Osteocyte (in vitro differentiated cells): ENCODE measurements at regions not wholly inside any gene's neighbourhood (a gene's known extent, or its start where the extent isn't known, plus 50 kb on each side); places are given as distances from the start of the nearest gene placed in this dataset.

ENCODE experiments used
- DNase-seq: peaks from one replicate; pipeline ENCODE4 v3.0.0; 2021; ENCODE audit warnings: mixed read lengths; ENCODE audit not compliant: unreplicated experiment; ENCODE audit errors: extremely low spot score
- H3K27ac Mint-ChIP-seq: one replicate; pipeline ENCODE4 v1.8.0; 2021; ENCODE audit warnings: mild to moderate bottlenecking, mixed read lengths; ENCODE audit not compliant: unreplicated experiment
- H3K27me3 Mint-ChIP-seq: one replicate; pipeline ENCODE4 v1.8.0; 2021; ENCODE audit warnings: mixed read lengths; ENCODE audit not compliant: unreplicated experiment
- H3K36me3 Mint-ChIP-seq: one replicate; pipeline ENCODE4 v1.8.0; 2021; ENCODE audit warnings: mixed read lengths; ENCODE audit not compliant: unreplicated experiment
- H3K4me1 Mint-ChIP-seq: one replicate; pipeline ENCODE4 v1.8.0; 2021; ENCODE audit warnings: mixed read lengths; ENCODE audit not compliant: unreplicated experiment
- H3K4me3 Mint-ChIP-seq: one replicate; pipeline ENCODE4 v1.8.0; 2021; ENCODE audit warnings: mild to moderate bottlenecking, moderate library complexity, mixed read lengths; ENCODE audit not compliant: unreplicated experiment
- H3K9me3 Mint-ChIP-seq: one replicate; pipeline ENCODE4 v1.8.0; 2021; ENCODE audit warnings: mixed read lengths; ENCODE audit not compliant: unreplicated experiment
- CTCF ChIP-seq: fragments of 200-600 bp; sonication (generic); IDR thresholded peaks from 2 replicates; pipeline ENCODE4 v1.5.0; 2021; ENCODE audit warnings: antibody characterized with exemption, mild to moderate bottlenecking, moderate library complexity

GRCh38 chr3:56890448-56891091, 88.8 kb upstream of the ARHGEF3 start:
- H3K27ac Mint-ChIP-seq = no peak overlapping the region
- no peaks in the 10 kb centered on the region for H3K9me3 Mint-ChIP-seq
- peaks cover 23% of the 10 kb centered on the region for H3K27me3 Mint-ChIP-seq
- TF ChIP-seq CTCF = no peak
- no peaks in the 10 kb centered on the region for H3K36me3 Mint-ChIP-seq
- H3K4me3 Mint-ChIP-seq = no peak overlapping the region
- no peak for DNase-seq
- H3K4me1 Mint-ChIP-seq = no peaks in the 10 kb centered on the region

- Mint-ChIP-seq H3K27me3 (peaks cover 23% of the 10 kb centered on the region), H3K36me3 (no peaks in the 10 kb centered on the region), H3K9me3 (no peaks in the 10 kb centered on the region), H3K4me1 (no peaks in the 10 kb centered on the region), H3K27ac (no peak overlapping the region), H3K4me3 (no peak overlapping the region)
- TF ChIP-seq CTCF = no peak
- DNase-seq = no peak
These were observed 87.4 kb upstream of the ARHGEF3 start for GRCh38 chr3:56889131-56889530.

GRCh38 chr3:56887402-56888025, 85.8 kb upstream of the ARHGEF3 start:
- Mint-ChIP-seq H3K27ac (no peak overlapping the region), H3K27me3 (peaks cover 23% of the 10 kb centered on the region), H3K36me3 (no peaks in the 10 kb centered on the region), H3K9me3 (no peaks in the 10 kb centered on the region), H3K4me1 (no peaks in the 10 kb centered on the region), H3K4me3 (no peak overlapping the region)
- no peak for DNase-seq
- no peak for TF ChIP-seq CTCF

GRCh38 chr3:56886314-56886713, 84.6 kb upstream of the ARHGEF3 start:
- Mint-ChIP-seq H3K27me3 (peaks cover 16% of the 10 kb centered on the region), H3K27ac (no peak overlapping the region), H3K9me3 (no peaks in the 10 kb centered on the region), H3K4me3 (no peak overlapping the region), H3K36me3 (no peaks in the 10 kb centered on the region), H3K4me1 (no peaks in the 10 kb centered on the region)
- DNase-seq = no peak
- no peak for TF ChIP-seq CTCF

GRCh38 chr3:56885879-56886278, 84.1 kb upstream of the ARHGEF3 start:
- Mint-ChIP-seq H3K27me3 (peaks cover 16% of the 10 kb centered on the region), H3K4me1 (no peaks in the 10 kb centered on the region), H3K9me3 (no peaks in the 10 kb centered on the region), H3K4me3 (no peak overlapping the region), H3K27ac (no peak overlapping the region), H3K36me3 (no peaks in the 10 kb centered on the region)
- TF ChIP-seq CTCF = no peak
- DNase-seq = no peak
